A549 (cell line): ENCODE measurements at regions not wholly inside any gene's neighbourhood (a gene's known extent, or its start where the extent isn't known, plus 50 kb on each side); places are given as distances from the start of the nearest gene placed in this dataset.

ENCODE experiments used
- ATAC-seq, 2 experiments: fragments of 200-7000 bp in 1 of 2; fragments of >200 bp in 1 of 2; cut with Nextera tagmentation in 1 of 2; cut with Tn5 transposase in 1 of 2; 3 replicates each; pipeline versions ENCODE4 v1.8.0 to v1.9.1; 2018 to 2020; ENCODE audit warnings: mild to moderate bottlenecking in 1 of 2, moderate library complexity in 1 of 2
- CTCF ChIA-PET: fragments of 300-600 bp; sonication (Branson Sonifier 250); formaldehyde crosslinking; extraction: SDS; loops from one replicate; lab custom pipeline; 2021; ENCODE audit warnings: antibody characterized with exemption, inconsistent platforms; lab: Yijun Ruan, JAX
- POLR2A ChIA-PET: fragments of 350-600 bp; formaldehyde crosslinking; extraction: SDS; loops from one replicate; lab custom pipeline; 2021; ENCODE audit warnings: antibody characterized with exemption, inconsistent platforms; lab: Yijun Ruan, JAX
- DNase-seq, 2 experiments: peaks; one replicate each; pipeline versions ENCODE4 v3.0.0 to v3.0.0-alpha.2; 2011 to 2016; ENCODE audit warnings: low read depth in 1 of 2, low spot score in 1 of 2
- FAIRE-seq: peaks from 2 replicates; lab custom pipeline; 2011; peaks lifted over from hg19 to GRCh38; lab: Jason Lieb, UNC
- H3K27ac ChIP-seq, 2 experiments: fragments of >200 bp; sonication (Bioruptor Twin); formaldehyde crosslinking; 3 replicates each; pipeline ENCODE4 v1.5.1; 2016 to 2017
- H3K4me1 ChIP-seq: fragments of >200 bp; sonication (Bioruptor Twin); formaldehyde crosslinking; 3 replicates; pipeline ENCODE4 v1.6.1; 2016
- H3K4me2 ChIP-seq: fragments of >200 bp; sonication (Bioruptor Twin); formaldehyde crosslinking; 3 replicates; pipeline ENCODE4 v1.6.1; 2016
- H3K4me3 ChIP-seq: fragments of >200 bp; sonication (Bioruptor Twin); formaldehyde crosslinking; 3 replicates; pipeline ENCODE4 v1.5.1; 2016
- H3K9me3 ChIP-seq: fragments of >200 bp; sonication (Bioruptor Twin); formaldehyde crosslinking; 3 replicates; pipeline ENCODE4 v1.6.1; 2016
- BCL3 ChIP-seq: fragments of >200 bp; sonication (Bioruptor Twin); formaldehyde crosslinking; IDR thresholded peaks from 3 replicates; pipeline ENCODE4 v1.6.1; 2016
- CBX2 ChIP-seq: fragments of 200-600 bp; sonication (generic); IDR thresholded peaks from 2 replicates; pipeline ENCODE4 v1.6.1; 2016; ENCODE audit warnings: low read depth, mild to moderate bottlenecking, borderline replicate concordance
- CBX8 ChIP-seq: fragments of 200-600 bp; sonication (generic); IDR thresholded peaks from 2 replicates; pipeline ENCODE4 v1.6.1; 2016
- CEBPB ChIP-seq, 2 experiments: fragments of >200 bp in 1 of 2; sonication (Bioruptor Twin) in 1 of 2; formaldehyde crosslinking in 1 of 2; IDR thresholded peaks; 2 replicates each; pipeline ENCODE4 v1.6.1; 2012 to 2016
- CHD4 ChIP-seq: fragments of 200-600 bp; sonication (generic); IDR thresholded peaks from 2 replicates; pipeline ENCODE4 v1.6.1; 2016; ENCODE audit warnings: antibody characterized with exemption, mild to moderate bottlenecking, borderline replicate concordance
- E2F6 ChIP-seq: IDR thresholded peaks from 2 replicates; pipeline ENCODE4 v1.6.1; 2012; ENCODE audit warnings: low read depth, borderline replicate concordance
- EHMT2 ChIP-seq: fragments of 200-600 bp; sonication (generic); IDR thresholded peaks from 2 replicates; pipeline ENCODE4 v1.6.1; 2016; ENCODE audit warnings: antibody characterized with exemption, low read depth, mild to moderate bottlenecking, moderate library complexity
- FOXS1 ChIP-seq: fragments of 250-450 bp; sonication (Bioruptor Pico); IDR thresholded peaks from 2 replicates; pipeline ENCODE4 v1.5.0; 2020; ENCODE audit warnings: mild to moderate bottlenecking, moderate library complexity
- GATA3 ChIP-seq: IDR thresholded peaks from 2 replicates; pipeline ENCODE4 v1.6.1; 2012; ENCODE audit warnings: borderline replicate concordance
- HDAC2 ChIP-seq: fragments of 200-600 bp; sonication (generic); IDR thresholded peaks from 2 replicates; pipeline ENCODE4 v1.6.1; 2016
- HOXB5 ChIP-seq: fragments of 250-450 bp; sonication (Bioruptor Pico); IDR thresholded peaks from 2 replicates; pipeline ENCODE4 v1.5.0; 2020; ENCODE audit warnings: mild to moderate bottlenecking, moderate library complexity
- JUNB ChIP-seq: fragments of >200 bp; sonication (Bioruptor Twin); formaldehyde crosslinking; IDR thresholded peaks from 2 replicates; pipeline ENCODE4 v1.6.1; 2016
- MAX ChIP-seq: IDR thresholded peaks from 2 replicates; pipeline ENCODE4 v1.6.1; 2012
- MYC ChIP-seq: IDR thresholded peaks from 2 replicates; pipeline ENCODE4 v1.6.1; 2012; ENCODE audit warnings: mild to moderate bottlenecking, inconsistent platforms, low read length, improper control_type of control experiment, borderline replicate concordance
- NFE2L2 ChIP-seq: fragments of 150-350 bp; conservative IDR thresholded peaks from 2 replicates; pipeline ENCODE4 v1.6.1; 2014; ENCODE audit warnings: low read length
- RCOR1 ChIP-seq: fragments of 150-350 bp; IDR thresholded peaks from 2 replicates; pipeline ENCODE4 v1.6.1; 2014; ENCODE audit warnings: antibody characterized with exemption, low read length, low read depth
- RFX5 ChIP-seq: fragments of 450-650 bp; IDR thresholded peaks from 2 replicates; pipeline ENCODE4 v1.7.1; 2014; ENCODE audit warnings: antibody characterized with exemption, mild to moderate bottlenecking, moderate library complexity
- SREBF2 ChIP-seq: fragments of 450-650 bp; IDR thresholded peaks from 2 replicates; pipeline ENCODE4 v1.6.1; 2014; ENCODE audit warnings: mild to moderate bottlenecking, moderate library complexity
- ZC3H11A ChIP-seq: fragments of 450-650 bp; IDR thresholded peaks from 2 replicates; pipeline ENCODE4 v1.6.1; 2014; ENCODE audit warnings: antibody characterized with exemption, mild to moderate bottlenecking
- WGBS: methylation state at CpG from one replicate; pipeline ENCODE4 v1.1.6; 2017; ENCODE audit errors: missing lambda C conversion rate; 5-methylcytosine and 5-hydroxymethylcytosine counted together
- TF ChIP-seq, protein P1 (sequence below): fragments of 200-600 bp; sonication (generic); IDR thresholded peaks from 2 replicates; pipeline ENCODE4 v1.6.1; 2016; ENCODE audit warnings: antibody characterized with exemption, mild to moderate bottlenecking, moderate library complexity
- TF ChIP-seq, protein P2 (sequence below): fragments of >200 bp; sonication (Bioruptor Twin); formaldehyde crosslinking; IDR thresholded peaks from 3 replicates; pipeline ENCODE4 v1.5.1; 2016

- TF ChIP-seq, protein P1, sequence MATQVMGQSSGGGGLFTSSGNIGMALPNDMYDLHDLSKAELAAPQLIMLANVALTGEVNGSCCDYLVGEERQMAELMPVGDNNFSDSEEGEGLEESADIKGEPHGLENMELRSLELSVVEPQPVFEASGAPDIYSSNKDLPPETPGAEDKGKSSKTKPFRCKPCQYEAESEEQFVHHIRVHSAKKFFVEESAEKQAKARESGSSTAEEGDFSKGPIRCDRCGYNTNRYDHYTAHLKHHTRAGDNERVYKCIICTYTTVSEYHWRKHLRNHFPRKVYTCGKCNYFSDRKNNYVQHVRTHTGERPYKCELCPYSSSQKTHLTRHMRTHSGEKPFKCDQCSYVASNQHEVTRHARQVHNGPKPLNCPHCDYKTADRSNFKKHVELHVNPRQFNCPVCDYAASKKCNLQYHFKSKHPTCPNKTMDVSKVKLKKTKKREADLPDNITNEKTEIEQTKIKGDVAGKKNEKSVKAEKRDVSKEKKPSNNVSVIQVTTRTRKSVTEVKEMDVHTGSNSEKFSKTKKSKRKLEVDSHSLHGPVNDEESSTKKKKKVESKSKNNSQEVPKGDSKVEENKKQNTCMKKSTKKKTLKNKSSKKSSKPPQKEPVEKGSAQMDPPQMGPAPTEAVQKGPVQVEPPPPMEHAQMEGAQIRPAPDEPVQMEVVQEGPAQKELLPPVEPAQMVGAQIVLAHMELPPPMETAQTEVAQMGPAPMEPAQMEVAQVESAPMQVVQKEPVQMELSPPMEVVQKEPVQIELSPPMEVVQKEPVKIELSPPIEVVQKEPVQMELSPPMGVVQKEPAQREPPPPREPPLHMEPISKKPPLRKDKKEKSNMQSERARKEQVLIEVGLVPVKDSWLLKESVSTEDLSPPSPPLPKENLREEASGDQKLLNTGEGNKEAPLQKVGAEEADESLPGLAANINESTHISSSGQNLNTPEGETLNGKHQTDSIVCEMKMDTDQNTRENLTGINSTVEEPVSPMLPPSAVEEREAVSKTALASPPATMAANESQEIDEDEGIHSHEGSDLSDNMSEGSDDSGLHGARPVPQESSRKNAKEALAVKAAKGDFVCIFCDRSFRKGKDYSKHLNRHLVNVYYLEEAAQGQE = no peak
- TF ChIP-seq HOXB5 (CRISPR knock-in tag) = no peak
- TF ChIP-seq GATA3 = no peak
- TF ChIP-seq E2F6 = no peak
- no peak for TF ChIP-seq RCOR1
- TF ChIP-seq MAX = no peak
- TF ChIP-seq, protein P2, sequence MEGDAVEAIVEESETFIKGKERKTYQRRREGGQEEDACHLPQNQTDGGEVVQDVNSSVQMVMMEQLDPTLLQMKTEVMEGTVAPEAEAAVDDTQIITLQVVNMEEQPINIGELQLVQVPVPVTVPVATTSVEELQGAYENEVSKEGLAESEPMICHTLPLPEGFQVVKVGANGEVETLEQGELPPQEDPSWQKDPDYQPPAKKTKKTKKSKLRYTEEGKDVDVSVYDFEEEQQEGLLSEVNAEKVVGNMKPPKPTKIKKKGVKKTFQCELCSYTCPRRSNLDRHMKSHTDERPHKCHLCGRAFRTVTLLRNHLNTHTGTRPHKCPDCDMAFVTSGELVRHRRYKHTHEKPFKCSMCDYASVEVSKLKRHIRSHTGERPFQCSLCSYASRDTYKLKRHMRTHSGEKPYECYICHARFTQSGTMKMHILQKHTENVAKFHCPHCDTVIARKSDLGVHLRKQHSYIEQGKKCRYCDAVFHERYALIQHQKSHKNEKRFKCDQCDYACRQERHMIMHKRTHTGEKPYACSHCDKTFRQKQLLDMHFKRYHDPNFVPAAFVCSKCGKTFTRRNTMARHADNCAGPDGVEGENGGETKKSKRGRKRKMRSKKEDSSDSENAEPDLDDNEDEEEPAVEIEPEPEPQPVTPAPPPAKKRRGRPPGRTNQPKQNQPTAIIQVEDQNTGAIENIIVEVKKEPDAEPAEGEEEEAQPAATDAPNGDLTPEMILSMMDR = no peak
- no peak for TF ChIP-seq HDAC2
- TF ChIP-seq FOXS1 (CRISPR knock-in tag) = no peak
- TF ChIP-seq CBX2 = no peak
- TF ChIP-seq JUNB = no peak
Observed at GRCh38 chr6:138651491-138651890, 122.1 kb upstream of the CCDC28A start (continued).

DNA sequence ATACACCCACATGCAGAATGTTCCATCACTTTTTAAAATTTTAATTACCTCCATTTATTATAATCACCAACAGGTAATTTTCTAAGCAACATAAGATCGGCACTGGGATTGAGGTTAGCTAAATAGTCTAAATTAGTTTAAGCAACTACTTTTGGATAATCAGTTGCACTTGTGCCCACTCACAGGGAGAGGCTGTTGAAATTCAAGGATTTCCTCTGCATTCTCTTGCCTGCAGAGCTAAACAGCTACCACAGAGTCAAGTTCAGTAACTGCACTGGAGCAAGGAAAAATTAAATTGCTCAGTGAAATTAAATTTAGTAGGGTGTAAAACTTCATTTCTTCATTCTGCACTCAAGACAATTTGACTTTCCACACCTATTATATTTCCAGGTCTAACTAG is 120.7 kb upstream of the CCDC28A start:
- Histone ChIP-seq H3K4me2 (no peak overlapping the region), H3K9me3 (no peaks in the 10 kb centered on the region), H3K4me1 (peaks cover 12% of the 10 kb centered on the region; the same call in 2 of the 3 replicates), H3K4me3 (no peak overlapping the region), H3K27ac (no peak overlapping the region)
- POLR2A ChIA-PET = no interaction called here
- no peak for FAIRE-seq
- no peak for ATAC-seq
- CTCF ChIA-PET = no interaction called here
- TF ChIP-seq MYC = no peak
- no peak for TF ChIP-seq BCL3
- TF ChIP-seq NFE2L2 = no peak
- no peak for TF ChIP-seq EHMT2
- no peak for TF ChIP-seq CBX8
- TF ChIP-seq CHD4 = no peak
- no peak for TF ChIP-seq SREBF2
- TF ChIP-seq RFX5 = no peak
- TF ChIP-seq, protein P2 = no peak
- TF ChIP-seq ZC3H11A = no peak
- no peak for TF ChIP-seq CEBPB (IDR thresholded peaks at IDR 0.05)
- DNase-seq = no peak
- 88% methylated on average over 1 of the region's 1 CpG for WGBS
